Mesendoderm (in vitro differentiated cells): ENCODE measurements at regions not wholly inside any gene's neighbourhood (a gene's known extent, or its start where the extent isn't known, plus 50 kb on each side); places are given as distances from the start of the nearest gene placed in this dataset.
A peak's percentile ranks its signal among the peaks of the same experiment; 100 is the strongest.

Experiments used
- DNase-seq: peaks from one replicate; pipeline ENCODE4 v3.0.0; 2013
- H2AK5ac ChIP-seq: 2 replicates; pipeline ENCODE4 v1.6.1; 2013; ENCODE audit warnings: low read length, inconsistent platforms
- H2BK120ac ChIP-seq: 2 replicates; pipeline ENCODE4 v1.6.1; 2013; ENCODE audit warnings: low read depth, mild to moderate bottlenecking, low read length, moderate library complexity, mixed read lengths
- H2BK15ac ChIP-seq: replicated peaks from 2 replicates; pipeline ENCODE4 v1.6.1; 2013; ENCODE audit warnings: low read depth, mild to moderate bottlenecking, moderate library complexity
- H2BK5ac ChIP-seq: 2 replicates; pipeline ENCODE4 v1.6.1; 2013; ENCODE audit warnings: low read length, inconsistent platforms
- H3K18ac ChIP-seq: 2 replicates; pipeline ENCODE4 v1.6.1; 2013; ENCODE audit warnings: mild to moderate bottlenecking, low read length, mixed read lengths
- H3K23ac ChIP-seq: one replicate; pipeline ENCODE4 v1.6.1; 2013; ENCODE audit warnings: low read length
- H3K27ac ChIP-seq: 2 replicates; pipeline ENCODE4 v1.5.1; 2013; ENCODE audit warnings: low read depth, mild to moderate bottlenecking, inconsistent platforms, low read length, moderate library complexity
- H3K27me3 ChIP-seq: 2 replicates; pipeline ENCODE4 v1.6.1; 2013; ENCODE audit warnings: low read length, control low read depth, mild to moderate bottlenecking, inconsistent platforms; ENCODE audit not compliant: insufficient read depth, poor library complexity
- H3K36me3 ChIP-seq: 2 replicates; pipeline ENCODE4 v1.6.1; 2013; ENCODE audit warnings: low read length, inconsistent platforms; ENCODE audit not compliant: control insufficient read depth, insufficient read depth
- H3K4ac ChIP-seq: one replicate; pipeline ENCODE4 v1.6.1; 2013; ENCODE audit warnings: low read depth, mild to moderate bottlenecking, low read length, moderate library complexity
- H3K4me1 ChIP-seq: 2 replicates; pipeline ENCODE4 v1.6.1; 2013; ENCODE audit warnings: low read depth, low read length, inconsistent platforms; ENCODE audit not compliant: control insufficient read depth
- H3K4me2 ChIP-seq: 2 replicates; pipeline ENCODE4 v1.6.1; 2013; ENCODE audit warnings: low read length
- H3K4me3 ChIP-seq: 2 replicates; pipeline ENCODE4 v1.5.1; 2013; ENCODE audit warnings: mild to moderate bottlenecking, low read length
- H3K56ac ChIP-seq: one replicate; pipeline ENCODE4 v1.6.1; 2013; ENCODE audit warnings: low read length
- H3K79me1 ChIP-seq: 2 replicates; pipeline ENCODE4 v1.6.1; 2013; ENCODE audit warnings: low read length, inconsistent platforms
- H3K79me2 ChIP-seq: 2 replicates; pipeline ENCODE4 v1.6.1; 2013; ENCODE audit warnings: mild to moderate bottlenecking, low read length; ENCODE audit not compliant: control insufficient read depth, insufficient read depth
- H3K9ac ChIP-seq: 2 replicates; pipeline ENCODE4 v1.6.1; 2013; ENCODE audit warnings: low read length, inconsistent platforms
- H4K5ac ChIP-seq: one replicate; pipeline ENCODE4 v1.6.1; 2013; ENCODE audit warnings: low read length
- H4K8ac ChIP-seq: one replicate; pipeline ENCODE4 v1.6.1; 2013; ENCODE audit warnings: low read depth, mild to moderate bottlenecking, control low read depth, low read length, moderate library complexity
- WGBS: extraction: QIAGEN DNeasy Blood & Tissue Kit; methylation state at CpG from one replicate; pipeline ENCODE4 v1.1.7; 2013; ENCODE audit warnings: low lambda C conversion rate, missing lambda C conversion rate; ENCODE audit not compliant: insufficient coverage; ENCODE audit errors: extremely low coverage; 5-methylcytosine and 5-hydroxymethylcytosine counted together

DNA sequence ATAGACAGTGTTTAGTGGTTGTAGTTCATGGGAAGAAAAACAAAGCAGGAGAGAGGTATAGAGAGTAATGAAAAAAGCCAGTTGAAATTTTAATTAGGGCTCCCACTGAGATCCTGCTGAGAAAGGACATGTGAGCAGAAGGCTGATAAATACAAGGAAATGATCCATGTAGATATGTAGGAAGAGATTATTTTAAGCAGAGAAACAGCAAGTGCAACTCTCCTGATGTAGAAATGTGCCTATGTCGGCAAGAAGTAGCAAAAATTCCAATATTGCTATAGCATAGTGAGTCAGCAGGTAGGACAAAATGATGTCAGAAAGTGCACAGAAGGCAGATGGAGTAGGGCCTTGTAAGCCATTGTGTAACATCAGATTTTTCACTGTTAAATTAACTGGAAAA, 1027.3 kb downstream of the PCDH18 start:
- H3K27me3 ChIP-seq = no peaks in the 10 kb centered on the region
- H2BK120ac ChIP-seq = no peak overlapping the region
- H4K5ac ChIP-seq = no peak overlapping the region
- no peak overlapping the region for H3K4me3 ChIP-seq
- no peak overlapping the region for H3K9ac ChIP-seq
- H3K4ac ChIP-seq = no peak overlapping the region
- no peak overlapping the region for H3K27ac ChIP-seq
- H3K18ac ChIP-seq = no peak overlapping the region
- no peaks in the 10 kb centered on the region for H3K79me1 ChIP-seq
- no peak overlapping the region for H2BK15ac ChIP-seq
- H2BK5ac ChIP-seq = no peak overlapping the region
- no peak overlapping the region for H3K56ac ChIP-seq
- peaks cover 2% of the 10 kb centered on the region for H3K4me1 ChIP-seq
- H3K23ac ChIP-seq = no peak overlapping the region
- no peak overlapping the region for H4K8ac ChIP-seq
- H3K36me3 ChIP-seq = no peaks in the 10 kb centered on the region
- DNase-seq = peak; percentile 24
- H3K79me2 ChIP-seq = no peaks in the 10 kb centered on the region
- no peak overlapping the region for H2AK5ac ChIP-seq
- no CpG with 5 or more reads among the region's 1 CpG for whole genome bisulfite sequencing
- no peak overlapping the region for H3K4me2 ChIP-seq

DNA sequence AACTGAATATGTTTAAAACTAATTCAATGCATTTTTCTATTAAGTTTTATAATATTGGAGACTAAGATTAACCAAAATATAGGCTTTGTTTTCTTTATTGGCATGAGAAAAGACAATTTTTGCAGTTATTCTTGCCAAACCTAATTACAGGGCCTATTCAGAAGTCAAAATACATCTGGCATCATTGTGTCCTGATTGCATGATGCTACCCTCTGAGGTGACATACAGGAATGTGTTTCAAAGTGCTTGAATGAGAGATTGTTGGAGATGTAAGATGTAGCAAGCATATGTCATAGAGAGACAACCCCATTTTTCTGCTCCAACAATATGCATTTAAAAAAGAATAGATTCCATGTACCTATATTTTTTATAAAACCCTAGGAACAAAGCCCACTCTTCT, 1036.4 kb downstream of the PCDH18 start:
- no peak overlapping the region for H2BK15ac ChIP-seq
- no peaks in the 10 kb centered on the region for H3K4me1 ChIP-seq
- H3K79me2 ChIP-seq = no peaks in the 10 kb centered on the region

DNA sequence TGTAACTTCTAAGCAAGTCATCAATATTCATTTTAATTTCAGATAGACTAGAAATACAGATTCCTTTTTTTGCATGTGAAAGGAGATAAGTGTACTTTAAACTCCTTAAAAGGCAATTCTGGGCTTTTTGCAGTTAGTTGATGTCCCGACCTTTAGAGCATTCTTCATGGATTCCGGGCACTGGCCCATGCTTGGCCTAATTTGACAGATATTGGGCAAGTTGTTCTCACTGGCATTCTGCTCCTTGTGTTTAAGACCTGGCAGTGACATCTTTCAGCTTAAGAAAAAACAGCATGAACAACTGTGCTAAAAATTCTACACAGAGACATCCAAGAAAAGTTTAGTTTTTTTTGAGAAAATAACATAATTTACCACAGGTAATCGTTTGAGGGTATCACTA, 1037.2 kb downstream of the PCDH18 start:
- Histone ChIP-seq H2BK15ac (no peak overlapping the region), H3K9ac (no peak overlapping the region), H3K36me3 (no peaks in the 10 kb centered on the region), H3K56ac (no peak overlapping the region), H2BK120ac (no peak overlapping the region), H4K8ac (no peak overlapping the region), H3K4me2 (no peak overlapping the region), H3K27me3 (no peaks in the 10 kb centered on the region), H3K4me3 (no peak overlapping the region), H3K79me2 (no peaks in the 10 kb centered on the region), H3K79me1 (no peaks in the 10 kb centered on the region), H2AK5ac (no peak overlapping the region), H3K4me1 (no peaks in the 10 kb centered on the region), H3K18ac (no peak overlapping the region), H3K4ac (no peak overlapping the region), H3K23ac (no peak overlapping the region), H4K5ac (no peak overlapping the region), H3K27ac (no peak overlapping the region), H2BK5ac (no peak overlapping the region)
- no CpG with 5 or more reads among the region's 3 CpGs for WGBS
- no peak for DNase-seq

More for the DNA sequence above, 1036.4 kb downstream of the PCDH18 start:
- no peak overlapping the region for H3K27ac ChIP-seq
- DNase-seq = no peak
- H3K56ac ChIP-seq = no peak overlapping the region
- H3K9ac ChIP-seq = no peak overlapping the region
- no peak overlapping the region for H2BK120ac ChIP-seq
- no peaks in the 10 kb centered on the region for H3K27me3 ChIP-seq
- H3K4me2 ChIP-seq = no peak overlapping the region
- H4K5ac ChIP-seq = no peak overlapping the region
- no peaks in the 10 kb centered on the region for H3K36me3 ChIP-seq
- H3K23ac ChIP-seq = no peak overlapping the region
- no peaks in the 10 kb centered on the region for H3K79me1 ChIP-seq
- no peak overlapping the region for H3K4ac ChIP-seq
- no peak overlapping the region for H2AK5ac ChIP-seq
- no peak overlapping the region for H2BK5ac ChIP-seq
- H3K18ac ChIP-seq = no peak overlapping the region
- H3K4me3 ChIP-seq = no peak overlapping the region
- H4K8ac ChIP-seq = no peak overlapping the region

DNA sequence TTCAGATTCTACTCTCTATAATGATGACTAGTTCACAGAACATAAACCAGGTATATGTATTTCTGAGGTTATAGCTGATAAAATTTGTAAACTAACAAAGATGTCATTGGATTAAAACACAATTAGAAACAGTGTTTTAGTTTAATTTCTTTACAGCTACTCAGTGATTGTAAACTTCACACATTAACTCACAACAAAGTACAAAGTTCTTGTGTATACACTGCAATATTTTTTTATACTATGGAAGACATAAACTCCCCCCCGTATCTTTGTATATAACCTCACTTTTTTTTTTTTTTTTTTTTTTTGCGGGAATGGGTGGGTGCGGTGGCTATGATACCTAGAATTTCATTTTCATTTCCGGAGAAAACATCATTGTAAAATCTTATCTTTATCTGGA, 1043.2 kb downstream of the PCDH18 start:
- no CpG with 5 or more reads among the region's 4 CpGs for WGBS
- H2BK15ac ChIP-seq = no peak overlapping the region
- no peak overlapping the region for H2BK120ac ChIP-seq
- H2AK5ac ChIP-seq = no peak overlapping the region
- H2BK5ac ChIP-seq = no peak overlapping the region
- no peaks in the 10 kb centered on the region for H3K36me3 ChIP-seq
- no peaks in the 10 kb centered on the region for H3K79me1 ChIP-seq
- no peak overlapping the region for H3K4me2 ChIP-seq
- no peak overlapping the region for H3K23ac ChIP-seq
- no peak for DNase-seq
- H3K56ac ChIP-seq = no peak overlapping the region
- H3K9ac ChIP-seq = no peak overlapping the region
- H3K79me2 ChIP-seq = no peaks in the 10 kb centered on the region
- no peak overlapping the region for H4K5ac ChIP-seq
- no peaks in the 10 kb centered on the region for H3K27me3 ChIP-seq
- no peak overlapping the region for H3K18ac ChIP-seq
- H3K4me3 ChIP-seq = no peak overlapping the region
- H3K4ac ChIP-seq = no peak overlapping the region
- peaks cover 2% of the 10 kb centered on the region for H3K4me1 ChIP-seq
- no peak overlapping the region for H4K8ac ChIP-seq
- no peak overlapping the region for H3K27ac ChIP-seq

DNA sequence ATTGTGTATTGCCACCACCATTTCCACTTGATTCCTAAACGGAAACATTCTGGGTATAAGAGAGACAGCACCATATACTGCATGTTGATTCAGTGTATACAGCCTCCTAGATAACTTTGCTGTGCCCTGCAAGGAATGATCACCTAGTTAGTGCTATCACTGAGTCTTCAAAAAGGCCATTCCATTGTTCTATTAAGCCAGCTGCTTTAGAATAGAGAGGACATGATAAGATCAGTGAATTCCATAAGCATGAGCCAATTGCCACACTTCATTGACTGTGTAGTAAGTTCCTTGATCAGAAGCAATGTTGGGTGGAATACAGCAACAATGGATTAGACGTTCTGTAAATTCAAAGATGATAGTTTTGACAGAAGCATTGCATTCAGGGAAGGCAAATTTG, 1047.3 kb downstream of the PCDH18 start:
- no CpG with 5 or more reads among the region's 2 CpGs for WGBS

DNA sequence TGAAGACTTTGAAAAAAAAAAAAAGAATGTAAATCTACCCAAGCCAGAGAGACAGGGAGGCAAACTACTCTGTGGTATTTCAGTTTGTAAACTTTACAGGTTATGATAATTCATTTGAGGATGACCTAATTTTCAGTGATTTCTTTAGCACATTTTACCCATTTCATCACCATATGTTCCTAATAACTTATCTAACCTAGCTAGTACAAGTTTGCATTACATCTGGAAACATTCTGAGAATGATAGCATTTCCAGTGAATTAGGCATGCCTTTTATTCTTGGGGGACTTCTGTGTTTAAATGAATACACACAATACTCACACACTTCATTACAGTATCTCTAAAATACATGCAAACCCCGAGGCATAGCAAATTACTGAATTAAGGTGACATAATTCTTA, 1055.5 kb downstream of the PCDH18 start:
- Histone ChIP-seq H2AK5ac (no peak overlapping the region), H3K27ac (no peak overlapping the region), H2BK15ac (no peak overlapping the region), H2BK120ac (no peak overlapping the region), H3K79me1 (no peaks in the 10 kb centered on the region), H3K36me3 (no peaks in the 10 kb centered on the region), H3K4ac (no peak overlapping the region), H4K8ac (no peak overlapping the region), H3K18ac (no peak overlapping the region), H3K27me3 (no peaks in the 10 kb centered on the region), H3K4me1 (no peaks in the 10 kb centered on the region), H4K5ac (no peak overlapping the region), H2BK5ac (no peak overlapping the region), H3K79me2 (no peaks in the 10 kb centered on the region), H3K4me3 (no peak overlapping the region), H3K23ac (no peak overlapping the region), H3K56ac (no peak overlapping the region), H3K9ac (no peak overlapping the region), H3K4me2 (no peak overlapping the region)
- DNase-seq = no peak
- WGBS = no CpG with 5 or more reads among the region's 1 CpG

More for the DNA sequence above, 1047.3 kb downstream of the PCDH18 start:
- Histone ChIP-seq H3K79me2 (no peaks in the 10 kb centered on the region), H2AK5ac (no peak overlapping the region), H3K9ac (no peak overlapping the region), H3K4me1 (peaks cover 2% of the 10 kb centered on the region), H2BK15ac (no peak overlapping the region), H3K56ac (no peak overlapping the region), H3K27me3 (no peaks in the 10 kb centered on the region), H3K18ac (no peak overlapping the region), H3K79me1 (no peaks in the 10 kb centered on the region), H3K4me3 (no peak overlapping the region), H4K5ac (no peak overlapping the region), H3K4me2 (no peak overlapping the region), H2BK120ac (no peak overlapping the region), H3K36me3 (no peaks in the 10 kb centered on the region), H3K4ac (no peak overlapping the region), H3K27ac (peak overlapping the region; percentile 15), H3K23ac (no peak overlapping the region), H4K8ac (no peak overlapping the region), H2BK5ac (no peak overlapping the region)
- peak; percentile 89 for DNase-seq
